Liver (tissue), 8 donors: ENCODE measurements at regions not wholly inside any gene's neighbourhood (a gene's known extent, or its start where the extent isn't known, plus 50 kb on each side); places are given as distances from the start of the nearest gene placed in this dataset.

Source experiments
- DNase-seq: peaks from one replicate; pipeline ENCODE4 v3.0.0-alpha.2; 2017; ENCODE audit warnings: low spot score
- H3K27ac ChIP-seq, 2 donors: one replicate each; pipeline ENCODE4 v1.7.0; 2013; ENCODE audit warnings: inconsistent platforms in 2 of 2, low read length in 2 of 2, control low read depth in 1 of 2, low read depth in 1 of 2, mild to moderate bottlenecking in 1 of 2
- H3K27me3 ChIP-seq, 4 donors: one replicate each; pipeline versions ENCODE4 v1.6.1 to v1.7.0; 2013; ENCODE audit warnings: low read length in 3 of 4, inconsistent platforms in 1 of 4, mild to moderate bottlenecking in 1 of 4, moderate library complexity in 1 of 4; ENCODE audit not compliant: control insufficient read depth in 4 of 4, insufficient read depth in 4 of 4
- H3K36me3 ChIP-seq, 4 donors: one replicate each; pipeline versions ENCODE4 v1.6.1 to v1.7.0; 2013; ENCODE audit warnings: low read length in 3 of 4, mild to moderate bottlenecking in 3 of 4, low read depth in 1 of 4, moderate library complexity in 1 of 4; ENCODE audit not compliant: control insufficient read depth in 4 of 4, insufficient read depth in 3 of 4
- H3K4me1 ChIP-seq, 4 donors: one replicate each; pipeline versions ENCODE4 v1.6.1 to v1.7.0; 2013; ENCODE audit warnings: low read length in 3 of 4, mild to moderate bottlenecking in 3 of 4, moderate library complexity in 1 of 4; ENCODE audit not compliant: control insufficient read depth in 4 of 4, insufficient read depth in 4 of 4
- H3K4me3 ChIP-seq, 3 donors: one replicate each; pipeline versions ENCODE4 v1.6.1 to v1.7.0; 2013; ENCODE audit warnings: low read length in 3 of 3, control low read depth in 1 of 3, low read depth in 1 of 3, mild to moderate bottlenecking in 1 of 3
- H3K9ac ChIP-seq, 2 donors: one replicate each; pipeline ENCODE4 v1.7.0; 2013; ENCODE audit warnings: low read length in 2 of 2, mild to moderate bottlenecking in 2 of 2, moderate library complexity in 2 of 2, control low read depth in 1 of 2, low read depth in 1 of 2
- H3K9me3 ChIP-seq, 4 donors: one replicate each; pipeline versions ENCODE4 v1.6.1 to v1.7.0; 2013; ENCODE audit warnings: low read length in 3 of 4; ENCODE audit not compliant: control insufficient read depth in 4 of 4
- ATF3 ChIP-seq: IDR thresholded peaks from 2 replicates; pipeline ENCODE4 v1.6.1; 2016; ENCODE audit warnings: antibody characterized with exemption
- EGR1 ChIP-seq, 2 donors: IDR thresholded peaks; 2 replicates each; pipeline ENCODE4 v1.6.1; 2016 to 2018; ENCODE audit warnings: antibody characterized with exemption in 2 of 2, low read depth in 2 of 2
- FOXA1 ChIP-seq: IDR thresholded peaks from 2 replicates; pipeline ENCODE4 v1.6.1; 2016; ENCODE audit warnings: antibody characterized with exemption
- FOXA2 ChIP-seq: IDR thresholded peaks from 2 replicates; pipeline ENCODE4 v1.6.1; 2016; ENCODE audit warnings: antibody characterized with exemption
- GABPA ChIP-seq, 2 donors: IDR thresholded peaks in 1 of 2; conservative IDR thresholded peaks in 1 of 2; 2 replicates each; pipeline ENCODE4 v1.6.1; 2016; ENCODE audit warnings: antibody characterized with exemption in 2 of 2, mild to moderate bottlenecking in 1 of 2, moderate library complexity in 1 of 2
- HNF4A ChIP-seq, 2 donors: conservative IDR thresholded peaks; 2 replicates each; pipeline ENCODE4 v1.6.1; 2016; ENCODE audit warnings: antibody characterized with exemption in 2 of 2, mild to moderate bottlenecking in 2 of 2
- HNF4G ChIP-seq: IDR thresholded peaks from 2 replicates; pipeline ENCODE4 v1.6.1; 2016; ENCODE audit warnings: antibody characterized with exemption
- JUND ChIP-seq, 2 donors: IDR thresholded peaks; 2 replicates each; pipeline ENCODE4 v1.6.1; 2016; ENCODE audit warnings: antibody characterized with exemption in 2 of 2
- NR2F2 ChIP-seq: IDR thresholded peaks from 2 replicates; pipeline ENCODE4 v1.6.1; 2016; ENCODE audit warnings: antibody characterized with exemption
- RAD21 ChIP-seq, 2 donors: IDR thresholded peaks; 2 replicates each; pipeline ENCODE4 v1.6.1; 2016; ENCODE audit warnings: antibody characterized with exemption in 2 of 2, mild to moderate bottlenecking in 2 of 2
- REST ChIP-seq: IDR thresholded peaks from 2 replicates; pipeline ENCODE4 v1.6.1; 2016; ENCODE audit warnings: antibody characterized with exemption, mild to moderate bottlenecking
- RXRA ChIP-seq, 2 donors: IDR thresholded peaks; 2 replicates each; pipeline ENCODE4 v1.6.1; 2017 to 2018; ENCODE audit warnings: antibody characterized with exemption in 2 of 2, mild to moderate bottlenecking in 1 of 2
- SP1 ChIP-seq: IDR thresholded peaks from 2 replicates; pipeline ENCODE4 v1.6.1; 2018; ENCODE audit warnings: antibody characterized with exemption, mild to moderate bottlenecking
- TAF1 ChIP-seq: conservative IDR thresholded peaks from 2 replicates; pipeline ENCODE4 v1.6.1; 2016; ENCODE audit warnings: antibody characterized with exemption, mild to moderate bottlenecking
- YY1 ChIP-seq: IDR thresholded peaks from 2 replicates; pipeline ENCODE4 v1.6.1; 2016; ENCODE audit warnings: antibody characterized with exemption, mild to moderate bottlenecking
- WGBS: extraction: QIAGEN DNeasy Blood & Tissue Kit; methylation state at CpG from one replicate; pipeline ENCODE4 v1.1.7; 2013; 5-methylcytosine and 5-hydroxymethylcytosine counted together
- TF ChIP-seq, protein P1 (sequence below): IDR thresholded peaks from 2 replicates; pipeline ENCODE4 v1.6.1; 2016; ENCODE audit warnings: antibody characterized with exemption
- TF ChIP-seq, protein P2 (sequence below): fragments of 150-350 bp; IDR thresholded peaks from 2 replicates; pipeline ENCODE4 v1.5.1; 2017; ENCODE audit warnings: improper control_type of control experiment, low read depth, low read length; ENCODE audit not compliant: missing input control
- TF ChIP-seq, protein P3 (sequence below): IDR thresholded peaks from 2 replicates; pipeline ENCODE4 v1.6.1; 2016; ENCODE audit warnings: antibody characterized with exemption
- donor health status: healthy.
- donor health status: healthy.
- donor health status: healthy.
- donor health status: healthy.
- donor health status: healthy.

GRCh38 chr2:49379406-49379805 lies 225.1 kb upstream of the FSHR start:
- TF ChIP-seq TAF1: no peak
- TF ChIP-seq EGR1 (IDR thresholded peaks at IDR 0.05; ENCODE audit: low read depth in 2 of 2): no peak
- TF ChIP-seq SP1: no peak
- no peak for TF ChIP-seq HNF4G
- TF ChIP-seq RXRA (IDR thresholded peaks at IDR 0.05): no peak
- TF ChIP-seq JUND (IDR thresholded peaks at IDR 0.05): no peak
- no peak for TF ChIP-seq NR2F2
- TF ChIP-seq FOXA2: no peak
- no peak for TF ChIP-seq FOXA1
- no peak for TF ChIP-seq GABPA (IDR thresholded peaks at IDR 0.05 in 1 of 2, conservative IDR thresholded peaks at IDR 0.05 in 1 of 2)
- no peak for TF ChIP-seq YY1
- no peak for TF ChIP-seq ATF3
- TF ChIP-seq, protein P1, sequence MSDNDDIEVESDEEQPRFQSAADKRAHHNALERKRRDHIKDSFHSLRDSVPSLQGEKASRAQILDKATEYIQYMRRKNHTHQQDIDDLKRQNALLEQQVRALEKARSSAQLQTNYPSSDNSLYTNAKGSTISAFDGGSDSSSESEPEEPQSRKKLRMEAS: no peak
- no peak for TF ChIP-seq REST
- TF ChIP-seq HNF4A (conservative IDR thresholded peaks at IDR 0.05): no peak
- TF ChIP-seq RAD21 (IDR thresholded peaks at IDR 0.05): no peak
- Histone ChIP-seq H3K27me3 (peaks cover 0 to 3% (median 1%) of the 10 kb centered on the region in 4 donors), H3K4me3 (no peak overlapping the region), H3K9ac (no peak overlapping the region), H3K4me1 (no peaks in the 10 kb centered on the region), H3K36me3 (no peaks in the 10 kb centered on the region), H3K27ac (no peak overlapping the region), H3K9me3 (no peaks in the 10 kb centered on the region)
- 24% methylated on average over 1 of the region's 1 CpG for WGBS
- DNase-seq: no peak

DNA sequence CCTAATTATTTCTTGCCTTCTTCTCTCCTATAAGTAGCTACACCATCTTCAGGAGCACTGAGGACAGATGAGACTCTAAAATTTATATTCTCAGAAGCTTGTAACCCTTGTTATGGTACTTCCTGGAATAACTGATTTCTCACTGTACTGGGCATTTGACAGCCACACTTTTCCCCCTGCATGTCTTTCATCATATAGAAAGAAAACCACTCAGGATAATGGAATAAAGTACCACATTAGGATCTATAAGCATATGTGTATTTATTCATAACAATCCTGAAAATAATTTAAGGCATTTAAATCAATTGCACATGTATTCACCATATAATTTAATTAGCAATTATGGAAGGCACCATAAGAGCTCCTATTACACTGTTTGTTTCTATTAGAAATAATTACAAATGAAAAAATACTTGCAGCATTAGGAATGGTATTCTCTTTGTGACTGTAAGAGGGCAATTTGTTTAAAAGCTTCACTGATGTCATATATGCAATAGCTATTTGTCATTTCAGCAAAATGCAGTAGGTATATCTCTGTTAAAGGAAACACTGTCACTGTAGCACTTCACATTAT lies 216.9 kb upstream of the FSHR start:
- Histone ChIP-seq H3K27ac (no peak overlapping the region), H3K36me3 (no peaks in the 10 kb centered on the region), H3K4me3 (no peak overlapping the region), H3K4me1 (no peaks in the 10 kb centered on the region), H3K27me3 (no peaks in the 10 kb centered on the region), H3K9me3 (no peaks in the 10 kb centered on the region), H3K9ac (no peak overlapping the region)
- no peak for DNase-seq
- no peak for TF ChIP-seq NR2F2

DNA sequence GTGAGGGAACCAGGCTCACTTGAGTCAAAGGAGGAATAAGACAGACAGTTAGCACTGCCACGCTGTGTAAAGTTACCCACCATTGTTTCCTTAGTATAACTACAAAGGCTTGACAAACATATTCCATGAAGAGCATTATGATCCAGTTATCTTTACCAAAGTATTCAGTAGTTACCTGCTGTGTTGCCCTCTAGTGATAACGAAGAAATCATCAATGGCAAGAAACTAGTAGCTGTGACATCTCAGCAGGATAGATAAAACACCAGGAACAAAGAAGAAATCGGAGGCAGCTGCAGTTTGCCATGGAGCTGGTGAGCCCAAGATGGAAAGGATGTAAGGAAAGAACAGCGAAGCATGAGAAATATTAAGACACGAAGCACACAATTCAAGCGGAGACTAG lies 215.3 kb upstream of the FSHR start:
- no peak overlapping the region for H3K9ac ChIP-seq
- WGBS: 49% methylated on average over 6 of the region's 6 CpGs
- no peaks in the 10 kb centered on the region for H3K4me1 ChIP-seq
- no peak for TF ChIP-seq TAF1
- TF ChIP-seq YY1: no peak
- TF ChIP-seq, protein P1: no peak
- TF ChIP-seq RXRA (IDR thresholded peaks at IDR 0.05): no peak
- TF ChIP-seq, protein P2, sequence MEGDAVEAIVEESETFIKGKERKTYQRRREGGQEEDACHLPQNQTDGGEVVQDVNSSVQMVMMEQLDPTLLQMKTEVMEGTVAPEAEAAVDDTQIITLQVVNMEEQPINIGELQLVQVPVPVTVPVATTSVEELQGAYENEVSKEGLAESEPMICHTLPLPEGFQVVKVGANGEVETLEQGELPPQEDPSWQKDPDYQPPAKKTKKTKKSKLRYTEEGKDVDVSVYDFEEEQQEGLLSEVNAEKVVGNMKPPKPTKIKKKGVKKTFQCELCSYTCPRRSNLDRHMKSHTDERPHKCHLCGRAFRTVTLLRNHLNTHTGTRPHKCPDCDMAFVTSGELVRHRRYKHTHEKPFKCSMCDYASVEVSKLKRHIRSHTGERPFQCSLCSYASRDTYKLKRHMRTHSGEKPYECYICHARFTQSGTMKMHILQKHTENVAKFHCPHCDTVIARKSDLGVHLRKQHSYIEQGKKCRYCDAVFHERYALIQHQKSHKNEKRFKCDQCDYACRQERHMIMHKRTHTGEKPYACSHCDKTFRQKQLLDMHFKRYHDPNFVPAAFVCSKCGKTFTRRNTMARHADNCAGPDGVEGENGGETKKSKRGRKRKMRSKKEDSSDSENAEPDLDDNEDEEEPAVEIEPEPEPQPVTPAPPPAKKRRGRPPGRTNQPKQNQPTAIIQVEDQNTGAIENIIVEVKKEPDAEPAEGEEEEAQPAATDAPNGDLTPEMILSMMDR: no peak
- no peak for TF ChIP-seq JUND (IDR thresholded peaks at IDR 0.05)
- TF ChIP-seq SP1: no peak
- TF ChIP-seq, protein P3, sequence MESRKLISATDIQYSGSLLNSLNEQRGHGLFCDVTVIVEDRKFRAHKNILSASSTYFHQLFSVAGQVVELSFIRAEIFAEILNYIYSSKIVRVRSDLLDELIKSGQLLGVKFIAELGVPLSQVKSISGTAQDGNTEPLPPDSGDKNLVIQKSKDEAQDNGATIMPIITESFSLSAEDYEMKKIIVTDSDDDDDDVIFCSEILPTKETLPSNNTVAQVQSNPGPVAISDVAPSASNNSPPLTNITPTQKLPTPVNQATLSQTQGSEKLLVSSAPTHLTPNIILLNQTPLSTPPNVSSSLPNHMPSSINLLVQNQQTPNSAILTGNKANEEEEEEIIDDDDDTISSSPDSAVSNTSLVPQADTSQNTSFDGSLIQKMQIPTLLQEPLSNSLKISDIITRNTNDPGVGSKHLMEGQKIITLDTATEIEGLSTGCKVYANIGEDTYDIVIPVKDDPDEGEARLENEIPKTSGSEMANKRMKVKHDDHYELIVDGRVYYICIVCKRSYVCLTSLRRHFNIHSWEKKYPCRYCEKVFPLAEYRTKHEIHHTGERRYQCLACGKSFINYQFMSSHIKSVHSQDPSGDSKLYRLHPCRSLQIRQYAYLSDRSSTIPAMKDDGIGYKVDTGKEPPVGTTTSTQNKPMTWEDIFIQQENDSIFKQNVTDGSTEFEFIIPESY: no peak
- no peak for TF ChIP-seq RAD21 (IDR thresholded peaks at IDR 0.05)
- no peak for TF ChIP-seq FOXA2
- no peak for TF ChIP-seq NR2F2
- TF ChIP-seq ATF3: no peak
- TF ChIP-seq GABPA (IDR thresholded peaks at IDR 0.05 in 1 of 2, conservative IDR thresholded peaks at IDR 0.05 in 1 of 2): no peak

More for the DNA sequence above, 215.3 kb upstream of the FSHR start:
- Histone ChIP-seq H3K9me3 (no peaks in the 10 kb centered on the region), H3K27me3 (no peaks in the 10 kb centered on the region), H3K36me3 (no peaks in the 10 kb centered on the region), H3K27ac (no peak overlapping the region), H3K4me3 (no peak overlapping the region)
- no peak for DNase-seq
